OCI-LY1 (cell line): ENCODE measurements at regions not wholly inside any gene's neighbourhood (a gene's known extent, or its start where the extent isn't known, plus 50 kb on each side); places are given as distances from the start of the nearest gene placed in this dataset.
A peak's percentile ranks its signal among the peaks of the same experiment; 100 is the strongest.
"Not testable (repeated sequence)": the region's sequence is repeated elsewhere in the genome, so short reads cannot be mapped to it uniquely, and the experiment has no call there.

ENCODE experiments used
- H2AFZ ChIP-seq: fragments of 200-600 bp; sonication (generic), shearing (Covaris generic); 2 replicates; pipeline ENCODE4 v1.6.0; 2014; ENCODE audit warnings: antibody characterized with exemption, mild to moderate bottlenecking, low read length
- H3F3A ChIP-seq: fragments of 200-600 bp; sonication (generic), shearing (Covaris generic); 2 replicates; pipeline ENCODE4 v1.6.0; 2014; ENCODE audit warnings: mild to moderate bottlenecking, antibody characterized with exemption, low read length, moderate library complexity; ENCODE audit not compliant: insufficient read depth
- H3K27ac ChIP-seq: fragments of 200-600 bp; sonication (generic); 2 replicates; pipeline ENCODE4 v1.5.1; 2014; ENCODE audit warnings: low read length, mixed run types, mild to moderate bottlenecking, low read depth; ENCODE audit not compliant: poor library complexity, severe bottlenecking
- H3K27me3 ChIP-seq: fragments of 200-600 bp; sonication (generic); 2 replicates; pipeline ENCODE4 v1.6.0; 2014; ENCODE audit warnings: antibody characterized with exemption, mild to moderate bottlenecking, low read length, moderate library complexity; ENCODE audit not compliant: insufficient read depth
- H3K36me3 ChIP-seq: fragments of 200-600 bp; sonication (generic); 2 replicates; pipeline ENCODE4 v1.6.1; 2014; ENCODE audit warnings: mild to moderate bottlenecking, antibody characterized with exemption, low read length, moderate library complexity, mixed read lengths; ENCODE audit not compliant: insufficient read depth
- H3K4me1 ChIP-seq: fragments of 200-600 bp; sonication (generic); 2 replicates; pipeline ENCODE4 v1.5.1; 2014; ENCODE audit warnings: mild to moderate bottlenecking, low read length, moderate library complexity; ENCODE audit not compliant: insufficient read depth, severe bottlenecking
- H3K4me2 ChIP-seq: fragments of 200-600 bp; sonication (generic), shearing (Covaris generic); 2 replicates; pipeline ENCODE4 v1.6.1; 2014; ENCODE audit warnings: low read length
- H3K4me3 ChIP-seq: fragments of 200-600 bp; sonication (generic); 2 replicates; pipeline ENCODE4 v1.5.1; 2014; ENCODE audit warnings: low read length, low read depth, mild to moderate bottlenecking, mixed read lengths; ENCODE audit not compliant: poor library complexity, severe bottlenecking
- H3K79me2 ChIP-seq: fragments of 200-600 bp; shearing (Covaris generic); 2 replicates; pipeline ENCODE4 v1.6.1; 2016; ENCODE audit warnings: mixed run types, low read length, mixed read lengths; ENCODE audit not compliant: insufficient read depth
- H3K9ac ChIP-seq: fragments of 200-600 bp; sonication (generic), shearing (Covaris generic); 2 replicates; pipeline ENCODE4 v1.6.1; 2014; ENCODE audit warnings: mild to moderate bottlenecking, low read length, mixed read lengths
- H3K9me2 ChIP-seq: fragments of 200-600 bp; sonication (generic), shearing (Covaris generic); 2 replicates; pipeline ENCODE4 v1.6.1; 2014; ENCODE audit warnings: low read depth, mild to moderate bottlenecking, low read length, mixed read lengths
- H3K9me3 ChIP-seq: fragments of 200-600 bp; shearing (Covaris generic); 2 replicates; pipeline ENCODE4 v1.6.1; 2014; ENCODE audit warnings: low read length, mixed read lengths
- H4K20me1 ChIP-seq: fragments of 200-600 bp; sonication (generic), shearing (Covaris generic); 2 replicates; pipeline ENCODE4 v1.6.0; 2016; ENCODE audit warnings: mild to moderate bottlenecking, low read length; ENCODE audit not compliant: insufficient read depth
- CTCF ChIP-seq: fragments of 200-600 bp; sonication (generic), shearing (Covaris generic); IDR thresholded peaks from 2 replicates; pipeline ENCODE4 v1.5.1; 2017; ENCODE audit warnings: mild to moderate bottlenecking, antibody characterized with exemption, low read length, moderate library complexity, mixed read lengths
- EZH2 ChIP-seq: fragments of 200-600 bp; sonication (generic), shearing (Covaris generic); IDR thresholded peaks from 2 replicates; pipeline ENCODE4 v1.8.0; 2017; ENCODE audit warnings: borderline replicate concordance, mixed run types, mild to moderate bottlenecking, antibody characterized with exemption, low read length, moderate library complexity, mixed read lengths

- Histone ChIP-seq H3K9ac (peak overlapping the region; percentile 73), H3K4me2 (peak overlapping the region; percentile 73), H3K4me3 (peak overlapping the region; percentile 74), H3K4me1 (peaks cover 22% of the 10 kb centered on the region), H3K27ac (peak overlapping the region; percentile 28)
- H4K20me1 ChIP-seq, H3K27me3 ChIP-seq, H3F3A ChIP-seq, H3K36me3 ChIP-seq, H2AFZ ChIP-seq, H3K9me3 ChIP-seq, H3K9me2 ChIP-seq, H3K79me2 ChIP-seq: not testable (repeated sequence)
Observed at GRCh38 chr7:66492405-66492804, 136.3 kb upstream of the KCTD7 start.

GRCh38 chr7:66493235-66494205, 135.2 kb upstream of the KCTD7 start:
- no peaks in the 10 kb centered on the region for H3K79me2 ChIP-seq
- peak overlapping the region; percentile 74 for H3K4me3 ChIP-seq
- no peak overlapping the region for H2AFZ ChIP-seq
- TF ChIP-seq EZH2 (no peak), CTCF (peak; percentile 16; the same call in 1 of the 2 replicates)
- H3K27me3 ChIP-seq = no peaks in the 10 kb centered on the region
- H3K27ac ChIP-seq = peak overlapping the region; percentile 28
- H3K9ac ChIP-seq = peak overlapping the region; percentile 73
- H3F3A ChIP-seq = no peaks in the 10 kb centered on the region
- H3K36me3 ChIP-seq = no peaks in the 10 kb centered on the region
- no peaks in the 10 kb centered on the region for H3K9me3 ChIP-seq
- no peaks in the 10 kb centered on the region for H4K20me1 ChIP-seq
- H3K4me2 ChIP-seq = peak overlapping the region; percentile 73
- H3K9me2 ChIP-seq = no peaks in the 10 kb centered on the region
- peaks cover 22% of the 10 kb centered on the region for H3K4me1 ChIP-seq

GRCh38 chr7:66497346-66497745, 131.3 kb upstream of the KCTD7 start:
- H3K4me1 ChIP-seq = peaks cover 21% of the 10 kb centered on the region
- H2AFZ ChIP-seq = no peak overlapping the region
- no peak overlapping the region for H3K4me2 ChIP-seq

More at GRCh38 chr7:66497346-66497745, 131.3 kb upstream of the KCTD7 start:
- Histone ChIP-seq H3K27ac (no peak overlapping the region), H3K9ac (no peak overlapping the region), H3F3A (no peaks in the 10 kb centered on the region), H3K9me2 (no peaks in the 10 kb centered on the region), H3K4me3 (no peak overlapping the region), H3K36me3 (no peaks in the 10 kb centered on the region), H3K79me2 (no peaks in the 10 kb centered on the region), H4K20me1 (no peaks in the 10 kb centered on the region), H3K9me3 (no peaks in the 10 kb centered on the region), H3K27me3 (no peaks in the 10 kb centered on the region)
- TF ChIP-seq EZH2 (no peak), CTCF (no peak)
